ENCODE measurements at regions not wholly inside any gene's neighbourhood (a gene's known extent, or its start where the extent isn't known, plus 50 kb on each side); places are given as distances from the start of the nearest gene placed in this dataset.

DNA sequence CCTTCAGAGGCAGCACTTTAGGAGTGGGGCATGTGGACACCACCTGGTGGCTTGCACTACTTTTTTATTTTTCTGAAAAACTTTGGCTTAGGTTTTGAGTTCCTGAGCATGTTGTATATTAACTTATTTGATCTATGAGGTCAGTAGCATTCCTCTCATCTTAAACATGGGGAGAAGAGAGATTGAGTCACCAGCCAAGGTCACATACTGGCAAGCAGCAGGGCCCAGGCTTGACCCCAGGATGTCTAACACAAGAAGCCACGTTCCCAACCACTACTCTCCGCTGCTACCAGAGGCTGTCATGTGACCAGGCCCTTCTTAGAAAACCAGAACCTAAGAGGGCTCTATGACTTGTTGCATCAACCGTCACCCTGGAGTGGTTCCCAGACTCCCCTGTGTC, 210.3 kb upstream of the GPR26 start:
- Histone ChIP-seq H4K20me1 (ENCODE audit: insufficient read depth, low read length) (no peaks in the 10 kb centered on the region), H3K9ac (ENCODE audit: insufficient read depth, low read length, poor library complexity, severe bottlenecking) (no peak overlapping the region), H3K4me3 (replicated peaks in 1 of 3; ENCODE audit: low read depth in 2 of 3, low read length in 3 of 3) (no peak overlapping the region), H3K4me1 (ENCODE audit: control insufficient read depth in 1 of 2, insufficient read depth in 2 of 2, low read length in 2 of 2) (peaks cover 11 to 27% of the 10 kb centered on the region in 2 donors), H3K27me3 (ENCODE audit: control insufficient read depth in 2 of 2, insufficient read depth in 2 of 2, low read length in 2 of 2) (peaks cover 7 to 23% of the 10 kb centered on the region in 2 donors), H3K9me3 (replicated peaks in 1 of 2; ENCODE audit: control insufficient read depth in 1 of 2, insufficient read depth in 1 of 2, low read length in 2 of 2) (peaks cover 5 to 10% of the 10 kb centered on the region in 2 donors), H3K27ac (ENCODE audit: low read depth in 1 of 2, low read length in 2 of 2) (no peak overlapping the region), H3K79me2 (ENCODE audit: insufficient read depth, low read length) (no peaks in the 10 kb centered on the region), H3K4me2 (replicated peaks; ENCODE audit: extremely low read depth, low read length, poor library complexity, severe bottlenecking) (no peak overlapping the region), H3K36me3 (replicated peaks in 1 of 2; ENCODE audit: control insufficient read depth in 1 of 2, insufficient read depth in 2 of 2, low read length in 2 of 2) (no peaks in the 10 kb centered on the region), H2AFZ (ENCODE audit: insufficient read depth, low read depth, low read length, poor library complexity, severe bottlenecking) (no peak overlapping the region)
- Mint-ChIP-seq H3K27ac (no peak overlapping the region), H3K4me1 (peaks cover 20% of the 10 kb centered on the region), H3K27me3 (ENCODE audit: low read depth in 3 of 3) (peaks cover 12 to 25% (median 13%) of the 10 kb centered on the region in 3 donors), H3K36me3 (no peaks in the 10 kb centered on the region), H3K9me3 (peaks cover 4 to 11% (median 9%) of the 10 kb centered on the region in 7 donors), H3K4me3 (no peak overlapping the region)
- 77% methylated on average over 3 of the region's 3 CpGs for WGBS (ENCODE audit: insufficient coverage)
- no peak for DNase-seq
- intact Hi-C loops (cut with micrococcal nuclease), result no loop called here
- TF ChIP-seq, protein P1, sequence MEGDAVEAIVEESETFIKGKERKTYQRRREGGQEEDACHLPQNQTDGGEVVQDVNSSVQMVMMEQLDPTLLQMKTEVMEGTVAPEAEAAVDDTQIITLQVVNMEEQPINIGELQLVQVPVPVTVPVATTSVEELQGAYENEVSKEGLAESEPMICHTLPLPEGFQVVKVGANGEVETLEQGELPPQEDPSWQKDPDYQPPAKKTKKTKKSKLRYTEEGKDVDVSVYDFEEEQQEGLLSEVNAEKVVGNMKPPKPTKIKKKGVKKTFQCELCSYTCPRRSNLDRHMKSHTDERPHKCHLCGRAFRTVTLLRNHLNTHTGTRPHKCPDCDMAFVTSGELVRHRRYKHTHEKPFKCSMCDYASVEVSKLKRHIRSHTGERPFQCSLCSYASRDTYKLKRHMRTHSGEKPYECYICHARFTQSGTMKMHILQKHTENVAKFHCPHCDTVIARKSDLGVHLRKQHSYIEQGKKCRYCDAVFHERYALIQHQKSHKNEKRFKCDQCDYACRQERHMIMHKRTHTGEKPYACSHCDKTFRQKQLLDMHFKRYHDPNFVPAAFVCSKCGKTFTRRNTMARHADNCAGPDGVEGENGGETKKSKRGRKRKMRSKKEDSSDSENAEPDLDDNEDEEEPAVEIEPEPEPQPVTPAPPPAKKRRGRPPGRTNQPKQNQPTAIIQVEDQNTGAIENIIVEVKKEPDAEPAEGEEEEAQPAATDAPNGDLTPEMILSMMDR (IDR thresholded peaks at IDR 0.05), result no peak

DNA sequence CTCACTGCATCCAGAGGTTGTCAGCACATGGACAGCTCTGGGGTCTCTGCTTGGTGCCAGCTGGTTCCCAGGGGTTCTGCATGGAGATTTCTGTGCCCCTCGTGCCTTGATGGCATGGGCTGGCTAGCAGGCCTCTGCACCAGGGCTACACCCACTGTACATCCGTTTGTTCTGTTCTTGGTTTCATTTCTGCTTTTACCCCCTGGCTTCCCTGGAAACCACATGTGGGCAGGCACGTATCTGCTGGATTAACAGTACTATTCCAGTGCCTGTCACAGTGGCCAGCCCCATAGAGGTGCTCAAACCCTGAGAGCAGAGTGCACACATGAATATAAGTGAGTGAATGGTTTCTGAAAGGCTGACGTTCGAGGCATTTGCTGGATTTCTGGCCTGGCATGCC, 207.2 kb upstream of the GPR26 start:
- TF ChIP-seq, protein P1 (IDR thresholded peaks at IDR 0.05), result no peak
- no peaks in the 10 kb centered on the region for H3K36me3 Mint-ChIP-seq
- intact Hi-C loops (cut with micrococcal nuclease), result no loop called here

More for the DNA sequence above, 207.2 kb upstream of the GPR26 start:
- Mint-ChIP-seq H3K27me3 (ENCODE audit: low read depth in 3 of 3) (peaks cover 5 to 7% (median 7%) of the 10 kb centered on the region in 3 donors), H3K4me1 (peaks cover 48% of the 10 kb centered on the region), H3K4me3 (no peak overlapping the region), H3K27ac (peak overlapping the region in 4 of 7 donors; percentile 59 to 86 (median 70)), H3K9me3 (peaks cover 4 to 12% (median 9%) of the 10 kb centered on the region in 7 donors)
- Histone ChIP-seq H3K27ac (ENCODE audit: low read depth in 1 of 2, low read length in 2 of 2) (no peak overlapping the region), H3K4me2 (replicated peaks; ENCODE audit: extremely low read depth, low read length, poor library complexity, severe bottlenecking) (no peak overlapping the region), H3K9ac (ENCODE audit: insufficient read depth, low read length, poor library complexity, severe bottlenecking) (no peak overlapping the region), H2AFZ (ENCODE audit: insufficient read depth, low read depth, low read length, poor library complexity, severe bottlenecking) (no peak overlapping the region), H3K27me3 (ENCODE audit: control insufficient read depth in 2 of 2, insufficient read depth in 2 of 2, low read length in 2 of 2) (peaks cover 0 to 2% of the 10 kb centered on the region in 2 donors), H3K4me3 (replicated peaks in 1 of 3; ENCODE audit: low read depth in 2 of 3, low read length in 3 of 3) (no peak overlapping the region), H3K79me2 (ENCODE audit: insufficient read depth, low read length) (no peaks in the 10 kb centered on the region), H3K9me3 (replicated peaks in 1 of 2; ENCODE audit: control insufficient read depth in 1 of 2, insufficient read depth in 1 of 2, low read length in 2 of 2) (peaks cover 5 to 10% of the 10 kb centered on the region in 2 donors), H4K20me1 (ENCODE audit: insufficient read depth, low read length) (no peaks in the 10 kb centered on the region), H3K36me3 (replicated peaks in 1 of 2; ENCODE audit: control insufficient read depth in 1 of 2, insufficient read depth in 2 of 2, low read length in 2 of 2) (no peaks in the 10 kb centered on the region), H3K4me1 (ENCODE audit: control insufficient read depth in 1 of 2, insufficient read depth in 2 of 2, low read length in 2 of 2) (peaks cover 37 to 58% of the 10 kb centered on the region in 2 donors)
- WGBS (ENCODE audit: insufficient coverage), result 60% methylated on average over 4 of the region's 5 CpGs
- DNase-seq, result peak in 1 of 3 donors; percentile 8
